NCI-H82 treated with DMSO at 0.1 percent for 48 hours (cell line): ENCODE measurements at regions not wholly inside any gene's neighbourhood (a gene's known extent, or its start where the extent isn't known, plus 50 kb on each side); places are given as distances from the start of the nearest gene placed in this dataset.
"Not testable (repeated sequence)": the region's sequence is repeated elsewhere in the genome, so short reads cannot be mapped to it uniquely, and the experiment has no call there.

ENCODE experiments used
- DNase-seq: peaks from one replicate; lab custom pipeline; 2025; ENCODE audit not compliant: unreplicated experiment; lab: John Stamatoyannopoulos, UW

- DNase-seq, result no peak
Observed at GRCh38 chr10:33710006-33710405, 375.5 kb upstream of the NRP1 start.

- no peak for DNase-seq
Observed at GRCh38 chr10:33709008-33709753, 374.7 kb upstream of the NRP1 start.

- no peak for DNase-seq
Observed at GRCh38 chr10:33708561-33708960, 374.1 kb upstream of the NRP1 start.

GRCh38 chr10:33706746-33707145 is 372.3 kb upstream of the NRP1 start:
- DNase-seq, result no peak

- DNase-seq, result no peak
Observed at GRCh38 chr10:33706191-33706590, 371.7 kb upstream of the NRP1 start.

- no peak for DNase-seq
Observed at GRCh38 chr10:33704214-33704830, 369.9 kb upstream of the NRP1 start.

- no peak for DNase-seq
Observed at GRCh38 chr10:33703501-33704213, 369.2 kb upstream of the NRP1 start.

GRCh38 chr10:33698033-33698432 is 363.6 kb upstream of the NRP1 start:
- no peak for DNase-seq

- DNase-seq, result no peak
Observed at GRCh38 chr10:33697016-33697415, 362.5 kb upstream of the NRP1 start.

- no peak for DNase-seq
Observed at GRCh38 chr10:33695536-33695935, 361.1 kb upstream of the NRP1 start.

GRCh38 chr10:33690536-33690935 is 356.1 kb upstream of the NRP1 start:
- DNase-seq, result not testable (repeated sequence)

- no peak for DNase-seq
Observed at GRCh38 chr10:33688506-33688905, 354.0 kb upstream of the NRP1 start.

- no peak for DNase-seq
Observed at GRCh38 chr10:33684211-33684611, 349.7 kb upstream of the NRP1 start.

- DNase-seq, result no peak
Observed at GRCh38 chr10:33681595-33681994, 347.1 kb upstream of the NRP1 start.

- no peak for DNase-seq
Observed at GRCh38 chr10:33680036-33680435, 345.6 kb upstream of the NRP1 start.

GRCh38 chr10:33676606-33677339 is 342.3 kb upstream of the NRP1 start:
- no peak for DNase-seq

- no peak for DNase-seq
Observed at GRCh38 chr10:33674986-33675599, 340.6 kb upstream of the NRP1 start.

GRCh38 chr10:33674491-33674890 is 340.0 kb upstream of the NRP1 start:
- DNase-seq, result no peak

GRCh38 chr10:33673839-33674415 is 339.5 kb upstream of the NRP1 start:
- no peak for DNase-seq

- DNase-seq, result no peak
Observed at GRCh38 chr10:33669904-33670303, 335.4 kb upstream of the NRP1 start.
